GM21367 (cell line): ENCODE measurements at regions not wholly inside any gene's neighbourhood (a gene's known extent, or its start where the extent isn't known, plus 50 kb on each side); places are given as distances from the start of the nearest gene placed in this dataset.
A peak's percentile ranks its signal among the peaks of the same experiment; 100 is the strongest.

Source experiments
- ATAC-seq: cut with Tn5 transposase; IDR thresholded peaks from one replicate; pipeline ENCODE4 v1.9.1; 2021; ENCODE audit not compliant: unreplicated experiment

DNA sequence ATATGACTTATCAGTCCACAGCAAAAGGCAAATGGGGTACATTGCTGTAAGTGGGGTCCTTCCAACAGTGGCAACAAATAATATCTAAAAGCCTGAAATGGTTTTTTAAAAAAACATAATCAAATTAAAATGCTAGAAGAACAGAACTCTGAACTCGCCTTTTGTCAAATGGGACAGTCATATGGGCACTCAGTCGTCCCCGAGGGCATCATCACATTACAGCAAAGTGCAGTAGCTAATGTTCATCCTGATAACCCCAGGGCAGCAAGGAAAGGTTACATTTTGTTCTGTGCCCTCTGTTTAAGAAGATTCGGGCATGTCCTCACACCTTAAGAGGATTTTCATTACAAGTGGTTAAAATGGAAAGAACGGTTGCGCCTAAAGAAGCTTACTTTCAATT is 997.9 kb upstream of the TENM3 start:
- ATAC-seq: no peak

DNA sequence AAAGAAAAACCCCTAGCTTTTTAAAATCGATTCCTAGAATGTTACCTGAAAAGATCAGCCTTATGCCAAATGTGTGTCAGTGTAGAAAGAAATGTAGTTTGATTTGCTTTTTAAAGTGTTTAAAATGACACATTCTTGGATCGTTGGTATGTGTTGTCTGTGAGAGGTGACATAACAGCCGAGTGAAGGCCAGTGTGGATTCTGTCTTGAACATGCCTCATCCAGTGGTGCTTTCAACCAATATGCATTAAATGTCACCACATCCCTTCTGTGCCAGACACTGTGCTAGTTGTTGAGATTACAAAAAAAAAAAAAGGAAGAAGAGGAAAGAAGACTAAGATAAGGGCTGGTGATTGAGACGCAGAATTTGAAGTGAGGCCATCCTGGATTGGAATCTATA is 994.2 kb upstream of the TENM3 start:
- no peak for ATAC-seq

DNA sequence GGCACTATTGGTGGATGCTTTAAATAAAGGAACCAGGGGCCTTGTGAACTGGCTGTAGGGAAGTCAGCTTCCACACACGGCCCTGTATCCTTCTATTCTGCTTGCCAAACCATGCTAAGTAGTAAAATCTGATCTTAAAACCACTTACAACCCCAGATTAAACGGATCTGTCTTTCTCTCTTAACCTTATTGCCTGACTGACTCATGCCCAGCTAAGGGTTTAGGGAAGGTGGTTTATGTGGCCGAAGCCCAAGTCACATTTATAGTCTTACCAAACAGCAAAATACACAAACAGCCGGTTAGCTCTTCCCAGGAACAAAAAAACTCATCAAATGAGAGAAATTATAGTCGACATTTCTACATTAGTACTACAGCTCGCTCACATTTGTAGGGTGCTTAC is 988.4 kb upstream of the TENM3 start:
- ATAC-seq: no peak

DNA sequence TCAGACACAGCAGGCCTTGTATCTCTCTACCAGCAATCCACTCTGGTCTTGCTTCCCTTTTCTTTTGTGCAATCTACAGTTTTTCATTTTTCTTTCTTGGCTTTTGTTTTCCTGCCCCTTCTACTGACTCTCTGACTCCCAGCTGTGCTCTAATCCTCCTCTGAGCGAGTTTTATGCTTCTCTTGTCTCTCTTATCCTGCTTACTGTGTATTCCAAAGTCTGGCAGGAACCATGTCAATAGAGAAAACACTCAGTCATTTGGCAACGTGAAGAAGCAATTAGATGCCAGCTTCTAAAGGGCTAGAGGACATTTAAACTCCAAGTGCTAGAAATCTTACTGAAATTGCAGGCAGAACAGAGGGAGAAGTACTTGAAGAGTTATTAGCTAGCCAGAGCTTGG is 984.6 kb upstream of the TENM3 start:
- no peak for ATAC-seq

DNA sequence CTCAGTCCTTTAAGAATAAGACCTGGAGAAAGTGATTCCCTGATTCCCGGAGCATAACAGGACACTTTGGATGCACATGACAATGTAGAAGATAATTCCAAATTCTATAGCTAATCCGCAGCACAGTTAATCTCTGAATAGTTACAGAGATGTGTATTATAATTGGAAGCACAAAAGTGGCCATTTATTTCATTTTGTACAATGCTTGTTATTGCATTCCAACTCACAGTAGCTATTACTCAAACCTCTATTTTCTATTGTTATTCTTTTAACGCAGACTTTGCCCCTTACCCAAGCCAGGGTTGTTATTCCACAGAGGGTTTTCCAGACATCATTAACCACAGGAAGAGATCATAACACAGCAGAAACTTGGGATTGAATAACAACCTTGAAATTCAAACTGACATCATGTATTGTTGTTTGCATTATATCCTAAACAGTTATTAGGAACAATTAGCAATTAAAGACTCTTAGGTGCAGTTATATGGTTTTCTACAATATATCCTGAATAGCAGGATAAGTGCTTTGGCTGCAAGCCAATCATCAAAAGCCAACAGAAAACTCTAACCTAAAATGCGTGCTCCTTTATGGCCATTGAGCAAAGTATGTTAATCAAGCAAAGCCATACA is 984.0 kb upstream of the TENM3 start:
- ATAC-seq: no peak

DNA sequence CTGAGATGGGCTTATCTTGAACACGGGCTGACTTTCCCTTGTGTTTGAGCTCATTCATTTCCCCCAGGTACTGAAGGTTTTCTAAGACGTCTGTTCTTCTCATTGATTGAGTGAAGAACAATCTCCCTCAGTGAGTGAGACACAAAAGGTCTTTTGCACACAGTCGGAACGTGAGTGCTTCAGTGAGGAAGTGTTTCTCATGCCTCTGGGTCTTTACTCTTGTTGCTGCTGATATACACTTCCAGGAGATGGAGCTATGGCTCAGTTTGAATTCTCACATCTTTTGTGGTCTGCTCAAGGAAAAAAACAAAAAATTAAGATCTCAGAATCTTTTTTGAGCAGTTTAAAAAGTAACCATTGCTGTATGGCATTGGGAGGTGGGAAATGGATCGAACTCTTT is 981.9 kb upstream of the TENM3 start:
- ATAC-seq: no peak

DNA sequence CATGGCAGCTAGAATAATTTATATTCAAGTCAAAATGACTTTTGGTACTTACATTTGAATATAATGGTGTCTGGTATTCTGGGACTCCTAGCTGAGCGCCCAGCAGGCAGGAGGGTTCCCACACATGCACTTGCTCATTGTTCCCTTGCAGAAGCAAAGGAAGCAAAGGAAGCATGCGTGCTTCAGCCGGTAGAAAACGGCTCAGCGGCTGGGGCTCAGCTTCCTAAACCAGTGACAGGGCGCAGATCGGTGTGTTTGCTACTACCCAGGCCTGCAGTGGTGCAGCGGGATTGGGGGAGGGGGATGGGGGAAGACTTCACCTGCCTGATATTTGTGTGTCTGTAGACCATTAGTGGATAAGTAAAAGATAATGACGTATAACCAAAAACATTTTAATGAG is 978.3 kb upstream of the TENM3 start:
- ATAC-seq: no peak

DNA sequence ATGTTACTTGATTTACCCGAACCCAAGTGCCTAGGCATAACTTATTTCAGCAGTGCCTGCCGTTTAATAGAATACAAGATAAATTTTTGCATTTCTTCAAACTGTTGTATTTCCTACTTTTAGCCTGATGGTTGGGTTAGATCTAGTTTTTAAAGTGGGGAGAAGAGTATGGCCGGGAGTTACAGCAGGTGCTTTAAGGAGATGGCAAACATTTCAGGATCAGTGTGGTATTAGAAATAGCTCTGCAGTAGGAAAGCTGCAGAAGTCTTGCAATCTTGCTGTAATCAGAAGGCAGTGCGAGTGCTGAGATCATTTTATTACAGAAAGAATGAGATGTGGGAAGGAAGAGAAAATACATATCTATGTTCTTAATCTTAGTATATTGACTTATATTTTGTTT is 977.8 kb upstream of the TENM3 start:
- ATAC-seq: no peak

DNA sequence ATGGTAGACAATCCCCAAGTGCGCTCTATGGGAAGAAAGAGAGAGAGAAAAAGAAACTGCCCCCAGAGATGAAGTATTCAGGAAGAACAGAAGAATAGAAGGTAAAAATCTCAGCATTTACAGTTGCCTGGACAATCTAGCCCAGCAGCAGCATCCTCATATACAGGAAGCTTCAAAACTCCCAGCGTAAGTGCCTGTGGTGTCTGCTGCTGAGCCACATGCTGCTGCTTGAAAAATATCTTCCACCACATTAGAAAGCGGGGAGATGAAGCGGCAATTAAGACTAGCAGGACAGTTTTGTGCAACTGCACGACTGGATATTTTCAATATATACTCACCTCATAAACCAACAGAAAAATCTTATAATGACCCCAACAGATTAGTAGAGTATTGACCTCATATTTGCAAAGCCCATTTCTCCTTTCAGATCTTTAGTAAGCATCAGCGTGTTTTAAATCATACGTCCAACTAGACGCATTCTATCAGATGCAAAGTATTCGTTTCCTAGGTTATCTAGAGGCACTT is 972.0 kb upstream of the TENM3 start:
- no peak for ATAC-seq

DNA sequence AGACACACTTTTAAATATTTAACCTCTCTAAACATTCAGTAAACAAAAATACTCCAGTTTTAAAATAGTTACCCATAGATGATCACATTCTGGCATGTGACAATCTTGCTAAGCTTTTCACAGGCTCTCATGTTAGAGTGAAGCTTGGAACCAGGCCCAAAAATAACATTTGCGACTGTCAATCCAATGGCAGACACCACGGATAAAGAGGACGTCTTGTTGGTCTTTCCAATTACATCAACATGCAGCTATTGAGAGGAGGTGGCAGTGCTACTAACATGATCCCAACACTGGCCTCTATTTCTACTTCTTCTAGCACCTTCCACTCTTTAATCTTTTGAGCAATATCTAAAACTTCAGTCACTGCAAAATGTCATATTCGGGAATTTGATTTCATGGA is 970.8 kb upstream of the TENM3 start:
- ATAC-seq: no peak

DNA sequence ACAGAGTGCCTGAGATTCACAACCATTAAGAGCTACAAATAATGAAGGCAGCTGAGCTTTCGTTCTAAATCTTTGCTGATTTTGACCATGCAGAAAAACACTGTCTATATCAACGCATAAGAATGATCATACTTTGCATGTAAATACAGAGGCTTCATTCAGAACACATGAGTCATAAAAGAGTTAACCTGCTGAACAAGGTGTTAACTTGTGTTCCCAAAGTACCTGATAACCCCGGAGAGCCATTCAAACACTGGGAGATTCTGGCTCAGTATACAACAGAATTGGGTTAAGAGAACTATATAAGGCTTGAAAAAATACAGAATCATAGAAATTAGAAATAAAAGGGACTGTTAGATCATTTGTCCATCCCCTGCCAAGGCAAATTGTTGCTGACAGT is 964.3 kb upstream of the TENM3 start:
- ATAC-seq: no peak

DNA sequence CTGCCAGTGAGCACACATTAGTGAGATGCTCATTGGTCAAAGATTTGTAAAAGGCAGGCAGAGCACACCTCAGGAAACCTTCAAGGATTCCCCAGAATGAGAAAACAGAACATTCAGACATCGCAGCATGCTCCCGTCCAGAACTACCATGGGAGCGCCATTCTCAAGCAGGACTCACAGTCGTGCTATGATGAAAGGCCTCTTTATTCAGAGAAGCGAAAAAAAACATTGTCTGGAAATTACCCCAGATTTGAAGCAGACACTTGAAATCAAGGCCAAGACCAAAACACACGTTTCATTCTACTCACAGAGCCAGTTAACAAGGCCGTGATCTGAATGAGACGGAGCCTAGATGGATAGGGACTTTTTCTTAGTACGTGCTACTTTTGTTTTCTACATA is 961.8 kb upstream of the TENM3 start:
- no peak for ATAC-seq

DNA sequence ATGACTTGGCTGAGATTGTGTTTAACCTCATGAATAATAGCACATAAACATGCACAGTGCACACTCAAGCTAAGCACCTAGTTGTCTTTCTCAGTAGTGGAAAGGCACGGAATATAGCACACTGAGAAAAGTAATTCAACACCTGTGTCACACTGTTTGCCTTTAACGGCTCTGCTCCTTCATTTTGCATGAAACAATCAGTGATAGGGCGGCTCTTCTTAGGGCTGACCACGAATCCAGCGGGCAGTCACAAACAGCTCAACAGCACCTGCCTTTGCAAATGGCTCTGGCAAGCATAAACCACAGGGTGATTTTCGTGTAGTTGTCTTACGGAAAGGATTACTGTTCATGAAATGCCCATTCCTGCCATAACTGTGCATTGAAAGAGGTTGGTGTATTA is 954.0 kb upstream of the TENM3 start:
- ATAC-seq: no peak

DNA sequence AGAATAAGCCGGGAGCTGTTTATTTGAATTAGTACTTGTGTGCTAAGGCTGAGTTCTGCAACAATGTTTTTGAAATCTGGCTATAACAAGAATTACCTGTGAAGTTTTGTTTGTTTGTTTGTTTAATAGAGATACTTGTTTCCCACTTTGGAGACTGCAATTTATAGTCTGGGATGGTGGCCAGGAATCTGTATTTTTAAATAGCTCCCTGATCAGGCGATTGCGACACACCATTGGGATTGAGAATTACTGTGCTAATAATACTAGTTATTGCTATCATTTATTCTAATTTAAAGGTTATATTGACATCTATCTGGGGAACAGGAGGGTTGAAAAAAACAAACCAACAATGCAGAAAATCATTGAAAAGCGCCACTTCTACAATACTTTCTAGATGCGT is 951.6 kb upstream of the TENM3 start:
- ATAC-seq: no peak

DNA sequence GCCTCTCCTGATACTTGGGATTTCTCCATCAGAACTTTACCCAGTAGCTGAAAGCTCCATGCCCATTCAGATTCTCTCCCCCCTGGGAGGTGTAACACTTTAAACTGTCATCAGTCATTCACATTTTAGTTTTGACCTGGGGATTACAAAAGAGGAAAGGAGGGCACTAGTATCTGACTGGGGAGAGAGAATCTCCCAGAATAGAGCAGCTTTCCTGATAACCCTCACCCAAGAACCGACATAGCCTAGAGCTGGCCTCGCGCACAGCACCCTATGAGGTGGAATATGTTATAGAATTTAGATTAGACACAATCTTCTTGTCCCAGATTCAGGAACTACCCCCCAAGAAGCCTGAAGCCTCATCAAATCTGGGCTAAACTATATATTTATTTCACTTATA is 950.2 kb upstream of the TENM3 start:
- ATAC-seq: no peak

DNA sequence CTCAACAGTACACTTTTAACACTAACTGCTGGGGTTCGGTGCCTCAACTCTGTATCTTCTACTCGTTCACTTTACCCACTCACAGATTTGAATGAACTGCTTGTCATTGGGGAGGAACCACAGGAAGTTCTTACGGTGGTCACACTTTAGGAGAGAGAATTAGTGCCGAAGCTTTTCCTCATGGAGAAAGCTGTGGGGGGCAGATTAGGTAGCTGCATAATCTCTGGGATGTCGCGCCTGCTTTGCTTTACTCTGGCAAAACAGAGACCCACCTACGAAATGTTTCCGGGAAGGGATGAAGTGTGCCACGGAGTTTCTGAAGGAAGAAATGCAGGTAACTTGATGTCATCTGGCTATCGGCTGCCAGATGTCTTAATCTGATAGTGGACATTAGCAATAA is 949.7 kb upstream of the TENM3 start:
- ATAC-seq: no peak

DNA sequence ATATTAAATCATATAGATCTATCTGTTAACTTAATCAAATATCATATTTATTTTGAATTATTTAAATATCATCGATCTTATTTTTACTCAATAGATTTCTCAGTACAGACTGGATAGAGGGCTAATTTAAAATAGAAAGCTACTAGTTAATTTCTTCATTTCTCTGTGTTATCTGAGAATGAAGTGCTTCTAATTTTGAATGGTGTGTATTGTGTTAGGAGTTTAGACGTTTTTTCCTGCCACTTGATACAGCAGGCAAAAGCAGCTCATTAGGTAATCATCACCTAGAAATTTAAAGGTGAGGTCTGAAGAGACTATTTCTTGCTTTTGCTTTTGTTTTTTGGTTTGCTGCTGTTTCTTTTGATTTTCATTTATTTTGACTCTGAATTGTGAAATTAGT is 948.8 kb upstream of the TENM3 start:
- ATAC-seq: no peak

DNA sequence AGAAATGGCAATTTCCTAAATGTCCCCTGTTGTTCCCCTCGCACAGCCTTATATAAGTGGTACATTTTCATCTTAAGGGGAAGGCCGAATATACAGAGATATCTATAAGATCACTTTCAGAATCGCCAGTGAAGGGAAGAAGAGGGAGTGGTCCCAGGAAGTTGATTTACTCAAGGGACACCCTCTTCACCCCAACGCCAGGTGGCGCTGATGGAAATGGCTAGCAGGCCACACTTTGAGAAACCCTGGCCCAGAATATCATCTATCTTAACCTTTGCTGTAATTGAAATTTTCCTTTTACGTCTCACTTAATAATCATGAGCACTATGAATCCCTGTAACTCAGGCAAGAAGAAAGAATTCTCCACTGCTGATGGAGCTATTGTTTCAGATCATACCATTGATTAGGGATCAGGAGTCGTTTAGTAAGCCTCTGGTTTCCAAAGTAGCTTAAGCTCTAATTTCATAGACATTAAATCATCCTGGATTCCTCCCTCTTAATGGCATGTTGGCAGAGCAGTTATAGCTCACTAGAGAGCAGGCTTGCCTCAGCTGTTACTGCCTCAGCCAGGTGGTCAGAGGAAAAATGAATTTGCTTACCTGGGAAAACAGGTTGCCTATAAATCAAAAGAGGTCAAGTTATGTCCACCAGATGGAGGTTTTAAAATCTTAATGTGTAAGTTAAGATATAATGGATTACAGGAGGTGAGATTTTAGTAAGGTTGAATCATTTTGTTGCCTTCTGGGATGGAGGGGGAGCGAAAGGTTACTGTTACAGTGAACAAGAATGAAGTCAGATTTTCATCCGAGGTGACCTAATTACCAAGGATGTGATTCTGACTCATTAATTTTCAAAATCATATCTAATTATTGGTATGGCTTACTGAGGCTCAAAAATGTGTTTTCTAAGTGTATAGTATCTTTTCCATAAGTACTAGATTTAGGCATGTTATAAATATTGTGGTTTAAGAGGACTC is 941.2 kb upstream of the TENM3 start:
- ATAC-seq: peak; percentile 65

DNA sequence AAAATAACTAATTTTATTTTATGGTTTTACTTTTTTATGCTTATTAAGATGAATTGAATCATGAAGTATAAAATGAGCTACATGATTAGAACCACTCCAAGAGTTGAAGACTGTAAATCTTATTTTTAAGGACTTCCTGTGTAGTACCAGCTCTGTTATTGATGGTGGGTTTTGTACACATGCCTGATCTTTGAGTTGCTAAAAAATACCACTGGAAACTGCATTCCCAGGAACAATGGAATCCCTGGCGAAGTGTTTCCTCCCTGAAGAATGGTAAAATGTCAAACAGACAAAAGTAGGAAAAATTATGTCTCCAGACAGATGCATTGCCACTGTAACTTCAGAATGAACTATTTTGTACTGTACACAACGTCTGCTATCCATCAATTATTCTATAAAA is 935.4 kb upstream of the TENM3 start:
- no peak for ATAC-seq

DNA sequence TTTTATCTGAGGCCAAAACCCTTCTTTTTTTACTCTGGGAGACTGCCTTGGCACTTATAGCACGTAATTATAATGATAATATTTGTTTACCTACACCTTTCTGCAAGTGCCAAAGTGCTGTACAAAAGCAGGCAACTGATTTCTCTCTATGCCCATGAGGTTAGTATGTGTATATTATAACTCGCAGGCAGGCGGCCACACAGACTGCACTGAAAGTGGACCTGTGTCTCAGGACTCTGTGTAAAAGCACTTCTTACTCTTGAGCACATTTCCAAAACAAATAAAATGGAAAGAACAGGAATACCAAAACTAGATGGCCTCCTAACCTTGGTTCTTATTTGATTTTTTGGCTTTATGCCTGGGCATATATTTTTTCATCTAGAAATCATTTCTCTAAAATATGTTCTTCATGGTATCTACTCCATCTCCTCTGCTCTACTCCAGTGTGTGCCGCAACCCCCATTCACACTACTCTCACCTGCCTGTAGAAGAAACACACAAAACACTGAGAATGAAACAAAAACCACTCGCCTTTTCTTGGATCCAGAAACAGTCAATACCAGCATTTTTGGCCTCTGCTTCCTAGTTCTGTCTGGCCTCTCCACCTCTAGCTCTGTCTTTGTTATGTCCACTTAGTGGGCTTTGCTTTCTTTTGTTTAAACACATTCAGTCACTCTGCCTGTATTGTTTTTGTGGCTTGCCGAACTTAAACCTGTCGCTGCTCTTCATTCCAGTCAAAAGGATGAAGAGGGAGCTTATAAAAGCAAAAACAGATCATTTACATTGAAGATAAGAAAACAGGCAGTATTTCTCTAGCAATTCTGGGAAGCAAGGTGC is 934.5 kb upstream of the TENM3 start:
- no peak for ATAC-seq

DNA sequence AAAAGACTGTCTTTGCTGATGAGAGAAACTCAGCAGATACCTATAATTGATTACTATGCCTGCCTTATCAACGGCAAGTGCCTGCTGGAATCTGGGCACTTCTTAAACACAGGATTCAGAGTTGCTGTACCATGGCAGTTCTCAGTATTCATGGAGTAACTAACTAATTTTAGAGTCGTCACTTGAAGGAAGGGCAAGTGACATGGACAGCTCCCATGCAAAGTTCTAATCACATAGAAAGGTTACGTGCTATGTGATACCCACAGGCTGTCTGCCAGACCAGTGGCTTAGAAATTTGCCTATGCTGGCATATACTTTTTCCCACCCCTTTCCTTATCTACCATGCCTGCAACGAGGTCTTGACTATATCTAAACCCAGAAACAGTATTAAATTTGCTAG is 931.1 kb upstream of the TENM3 start:
- no peak for ATAC-seq
